NCI-H2081 treated with DMSO at 0.1 percent for 48 hours (cell line): ENCODE measurements at regions not wholly inside any gene's neighbourhood (a gene's known extent, or its start where the extent isn't known, plus 50 kb on each side); places are given as distances from the start of the nearest gene placed in this dataset.

ENCODE experiments used
- DNase-seq: peaks from one replicate; lab custom pipeline; 2025; lab: John Stamatoyannopoulos, UW

GRCh38 chr12:108037960-108038359 lies 91.1 kb upstream of the WSCD2 start:
- no peak for DNase-seq

DNA sequence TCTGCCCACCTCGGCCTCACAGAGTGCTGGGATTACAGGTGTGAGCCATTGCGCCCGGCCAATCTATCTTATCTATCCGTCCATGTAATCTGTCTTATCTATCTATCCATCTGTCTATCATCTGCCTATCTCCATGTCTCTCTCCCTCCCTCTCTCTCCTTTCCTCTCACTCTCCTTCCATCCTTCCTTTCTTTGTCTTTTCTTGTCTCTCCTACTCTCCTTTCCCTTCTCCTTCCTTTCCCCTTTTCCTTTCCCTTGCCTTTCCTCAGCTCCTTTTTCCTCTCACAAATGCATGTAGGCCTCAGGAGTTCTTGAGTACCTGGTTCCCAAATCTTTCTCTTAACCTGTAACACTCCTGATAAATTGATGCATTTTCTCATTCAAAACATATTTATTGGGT lies 89.3 kb upstream of the WSCD2 start:
- no peak for DNase-seq

DNA sequence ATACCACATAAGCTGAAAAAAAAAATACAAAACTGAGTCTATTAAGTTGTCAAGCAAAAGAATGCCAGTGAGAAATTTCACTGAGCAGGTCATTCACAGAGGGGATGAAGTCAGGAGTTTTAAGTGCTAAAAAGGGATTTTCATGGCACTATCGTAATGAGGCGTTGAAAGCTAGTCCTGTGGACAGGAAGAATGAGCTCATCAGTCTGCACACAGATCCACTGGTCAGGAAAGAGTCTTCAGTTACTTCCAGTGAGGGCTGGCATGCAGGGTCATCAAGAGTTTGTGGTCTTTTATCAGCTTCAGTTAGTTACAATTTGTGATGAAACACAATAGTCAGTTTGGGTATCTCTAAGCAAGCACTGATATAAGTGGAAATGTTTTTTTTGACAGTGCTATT lies 88.1 kb upstream of the WSCD2 start:
- no peak for DNase-seq

DNA sequence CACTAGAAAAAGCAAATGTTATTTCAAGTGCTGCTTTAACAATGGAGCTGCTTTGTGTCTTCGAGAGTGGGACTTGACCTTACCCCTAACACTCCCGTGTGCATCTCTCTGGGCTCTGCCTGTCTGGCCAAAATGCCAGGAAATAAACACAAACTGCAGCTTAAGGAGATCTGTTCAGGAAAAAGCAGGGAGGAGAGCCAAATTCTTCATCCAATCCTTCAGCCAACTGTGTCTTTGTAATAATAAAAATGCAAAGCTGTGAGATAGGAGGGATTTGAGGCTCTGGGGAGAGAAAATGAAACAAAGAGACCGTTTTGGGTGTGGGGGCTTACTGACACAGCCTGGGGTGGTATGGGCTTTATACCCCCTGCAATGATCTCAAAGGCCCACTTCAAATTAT lies 85.8 kb upstream of the WSCD2 start:
- no peak for DNase-seq

DNA sequence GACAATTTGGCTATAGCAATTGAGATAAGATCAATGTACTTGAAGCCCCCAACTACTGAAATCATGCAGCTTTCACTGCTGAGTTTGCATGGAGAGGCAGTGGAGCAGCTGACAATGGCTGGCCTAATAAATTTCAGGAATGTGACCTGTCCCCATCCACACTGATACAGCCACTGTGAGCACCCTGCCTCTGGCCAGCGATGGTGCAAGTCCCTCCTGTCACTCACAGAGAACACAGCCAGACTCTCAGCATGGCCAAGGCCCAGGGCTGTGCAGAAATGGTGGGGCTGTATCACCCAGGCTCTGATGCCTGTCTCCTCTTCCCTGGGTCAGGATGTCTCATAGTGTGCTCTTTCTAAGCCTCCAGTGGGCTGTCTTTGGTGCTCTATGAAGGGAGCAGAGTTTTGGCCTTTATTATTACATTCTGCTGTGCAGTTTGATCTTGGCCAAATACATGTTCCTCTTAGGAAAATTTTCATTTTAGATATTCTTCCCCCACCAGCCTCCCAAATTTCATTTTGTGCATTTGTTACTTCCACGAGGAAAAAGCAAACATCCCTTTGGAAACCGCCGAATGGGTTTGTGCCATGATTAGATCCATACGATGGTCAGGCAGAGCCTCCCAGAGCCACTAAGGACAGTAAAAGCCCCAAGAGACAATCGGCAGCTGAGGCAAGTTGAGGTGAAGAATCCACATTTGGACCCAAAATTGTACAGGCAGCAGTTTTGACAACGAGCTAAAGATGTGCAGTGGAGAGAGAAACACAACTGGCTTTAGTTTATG lies 85.1 kb upstream of the WSCD2 start:
- no peak for DNase-seq

DNA sequence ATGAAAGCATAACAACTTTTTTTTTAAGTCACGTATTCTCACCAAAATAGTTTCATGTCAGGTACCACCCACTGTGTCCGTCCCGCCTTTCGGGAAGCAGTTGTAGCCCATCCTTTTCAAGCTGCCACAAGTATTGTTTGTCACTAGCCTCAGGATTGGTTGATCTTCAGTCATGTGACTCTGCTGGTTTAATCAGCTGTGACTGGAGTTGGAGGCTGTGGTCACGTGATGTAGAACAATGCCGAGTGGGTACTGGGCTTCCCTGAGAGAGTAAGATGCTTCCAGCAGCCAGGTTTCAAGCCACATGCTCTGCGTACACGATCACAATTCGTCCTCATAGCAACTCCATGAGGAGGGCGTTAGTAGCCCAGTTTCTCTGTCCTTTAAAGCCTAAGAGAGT lies 83.0 kb upstream of the WSCD2 start:
- DNase-seq = no peak

GRCh38 chr12:108046650-108047049 lies 82.4 kb upstream of the WSCD2 start:
- no peak for DNase-seq

GRCh38 chr12:108047071-108047550 lies 82.0 kb upstream of the WSCD2 start:
- DNase-seq = no peak

DNA sequence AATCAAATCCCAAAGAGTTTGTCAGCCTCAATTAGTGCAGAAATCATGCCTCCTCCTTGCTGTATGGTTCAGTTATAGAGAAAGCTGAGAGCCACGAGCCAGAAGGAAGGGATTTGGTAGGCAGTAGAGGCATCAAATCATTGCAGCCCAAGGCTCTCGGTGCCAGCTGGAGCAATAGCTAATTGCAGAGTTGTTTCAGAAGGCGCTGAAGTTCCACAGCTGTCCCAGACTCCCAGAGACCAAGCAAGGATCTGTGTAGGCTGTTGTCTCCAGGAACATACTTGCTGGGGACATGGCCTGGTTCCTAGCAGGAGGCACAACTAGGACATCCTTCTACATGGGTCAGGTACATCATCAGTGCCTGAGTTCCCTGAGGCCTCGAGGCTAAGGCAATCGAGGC lies 80.4 kb upstream of the WSCD2 start:
- no peak for DNase-seq

DNA sequence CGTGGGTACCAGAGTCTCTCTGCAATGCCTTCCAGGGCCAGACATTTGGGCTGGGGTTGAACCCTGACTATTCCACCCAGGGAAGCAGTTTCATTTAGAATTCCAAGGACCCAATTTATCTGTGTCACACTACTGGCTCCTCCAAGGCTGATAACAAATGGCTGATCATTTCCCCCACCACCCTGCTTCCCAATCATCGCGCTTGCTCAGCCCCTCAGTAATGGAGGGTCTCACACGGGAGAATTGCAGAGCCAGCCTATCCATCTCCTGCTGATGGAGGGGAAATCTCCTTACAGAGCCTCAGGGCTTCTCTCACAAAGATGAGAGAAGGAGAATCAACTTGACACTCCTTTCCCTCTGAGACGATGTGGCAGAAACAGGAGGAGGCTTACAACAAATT lies 78.4 kb upstream of the WSCD2 start:
- no peak for DNase-seq

DNA sequence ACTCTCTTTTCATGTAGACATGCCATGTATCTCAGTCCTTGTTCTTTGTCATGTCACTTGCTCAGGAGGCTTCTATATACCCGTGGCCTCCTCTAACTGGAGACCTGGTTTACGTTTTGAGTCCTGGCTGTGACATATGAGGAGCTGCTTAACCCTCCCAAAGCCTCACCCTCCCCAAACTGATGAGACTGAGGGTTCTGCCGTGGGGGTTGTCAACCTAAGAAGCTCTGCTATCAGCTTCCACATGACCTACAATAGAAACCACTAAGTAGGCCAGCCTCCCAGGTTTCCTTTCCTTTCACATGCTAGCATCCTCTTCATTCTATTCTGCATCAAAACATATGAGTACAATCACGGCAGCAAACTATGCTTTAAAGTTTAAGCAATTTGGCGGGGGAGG lies 76.8 kb upstream of the WSCD2 start:
- DNase-seq = no peak

DNA sequence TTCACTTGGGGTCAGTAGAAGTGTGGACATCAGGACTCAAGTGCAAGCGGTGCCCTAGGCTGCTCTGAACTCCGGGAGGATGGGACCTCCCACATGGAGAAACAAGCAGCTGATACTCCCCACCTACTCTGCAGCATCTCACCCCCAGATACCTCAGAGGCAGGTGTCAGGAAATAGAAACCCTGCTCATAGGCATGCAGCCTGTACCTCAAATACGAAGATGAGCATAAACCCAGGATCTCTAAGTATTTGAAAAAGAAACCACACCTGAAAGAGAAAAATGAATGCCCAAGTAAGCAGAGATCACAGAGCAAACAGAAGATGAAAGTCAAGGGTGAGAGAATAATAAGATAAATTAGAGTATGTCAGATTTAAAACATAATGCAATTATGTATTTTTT lies 75.6 kb upstream of the WSCD2 start:
- DNase-seq = no peak

DNA sequence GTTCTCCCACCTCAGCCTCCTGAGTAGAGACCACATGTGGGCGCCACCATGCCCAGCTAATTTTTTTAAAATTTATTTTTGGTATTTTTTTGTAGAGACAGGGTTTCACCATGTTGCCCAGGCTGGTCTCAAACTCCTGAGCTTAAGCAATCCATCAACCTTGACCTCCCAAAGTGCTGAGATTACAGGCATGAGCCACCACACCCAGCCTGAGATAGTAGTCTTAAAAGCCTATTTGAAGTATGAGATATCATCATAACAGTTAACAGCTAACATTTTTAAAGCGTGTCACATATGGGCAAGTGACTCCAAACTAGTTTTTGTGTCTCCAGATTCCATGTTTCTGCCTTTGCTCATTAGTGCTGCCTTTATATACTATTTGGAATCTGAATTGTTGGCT lies 74.6 kb upstream of the WSCD2 start:
- no peak for DNase-seq

- DNase-seq = no peak
Measured at GRCh38 chr12:108055141-108055540, 73.9 kb upstream of the WSCD2 start.

DNA sequence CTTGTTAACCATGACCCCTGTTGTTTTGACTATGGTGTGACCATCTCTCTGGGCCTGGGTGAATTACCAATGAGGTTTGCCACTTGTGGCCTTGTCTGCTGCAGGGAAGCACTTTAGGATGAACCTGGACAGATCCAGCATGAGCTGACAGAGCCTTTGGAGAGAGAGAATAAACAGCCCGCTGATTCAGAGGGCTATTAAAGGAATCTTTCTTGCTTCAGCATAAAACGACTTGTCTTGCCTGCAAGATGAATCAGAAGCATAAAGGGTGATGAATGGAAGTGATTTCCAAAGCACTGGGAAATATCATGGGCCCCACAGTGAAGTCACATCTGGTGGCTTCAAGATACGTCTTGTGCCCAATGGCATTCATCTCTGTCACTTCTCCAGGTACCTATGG lies 69.0 kb upstream of the WSCD2 start:
- no peak for DNase-seq

GRCh38 chr12:108060903-108061302 lies 68.2 kb upstream of the WSCD2 start:
- DNase-seq = no peak

GRCh38 chr12:108063192-108063591 lies 65.9 kb upstream of the WSCD2 start:
- DNase-seq = no peak

GRCh38 chr12:108065069-108065468 lies 64.0 kb upstream of the WSCD2 start:
- no peak for DNase-seq

- DNase-seq = no peak
Measured at GRCh38 chr12:108066583-108067577, 62.2 kb upstream of the WSCD2 start.

GRCh38 chr12:108069651-108070165 lies 59.4 kb upstream of the WSCD2 start:
- DNase-seq = no peak

DNA sequence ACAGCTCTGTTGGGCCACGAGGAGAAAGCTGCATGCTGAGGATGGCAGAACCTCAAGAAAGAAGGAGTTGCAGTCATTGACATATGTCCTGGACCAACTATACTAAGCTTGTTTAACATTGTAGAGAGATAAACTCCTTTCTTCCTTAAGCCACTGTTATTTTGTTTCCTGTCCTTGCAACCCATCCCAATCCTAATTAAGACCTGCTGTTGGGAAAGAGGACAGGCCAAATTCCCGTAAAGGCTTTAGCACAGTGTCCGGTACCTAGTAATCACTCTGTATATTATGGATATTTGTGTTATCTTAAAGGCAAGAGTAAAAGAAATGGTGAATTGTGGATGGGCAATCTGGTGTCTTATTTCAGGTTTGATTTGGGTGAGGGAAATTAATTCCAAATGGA lies 53.5 kb upstream of the WSCD2 start:
- DNase-seq = no peak

GRCh38 chr12:108076556-108076955 lies 52.5 kb upstream of the WSCD2 start:
- DNase-seq = no peak

GRCh38 chr12:108078428-108078827 lies 50.7 kb upstream of the WSCD2 start:
- no peak for DNase-seq
